ENCODE measurements at regions not wholly inside any gene's neighbourhood (a gene's known extent, or its start where the extent isn't known, plus 50 kb on each side); places are given as distances from the start of the nearest gene placed in this dataset.

DNA sequence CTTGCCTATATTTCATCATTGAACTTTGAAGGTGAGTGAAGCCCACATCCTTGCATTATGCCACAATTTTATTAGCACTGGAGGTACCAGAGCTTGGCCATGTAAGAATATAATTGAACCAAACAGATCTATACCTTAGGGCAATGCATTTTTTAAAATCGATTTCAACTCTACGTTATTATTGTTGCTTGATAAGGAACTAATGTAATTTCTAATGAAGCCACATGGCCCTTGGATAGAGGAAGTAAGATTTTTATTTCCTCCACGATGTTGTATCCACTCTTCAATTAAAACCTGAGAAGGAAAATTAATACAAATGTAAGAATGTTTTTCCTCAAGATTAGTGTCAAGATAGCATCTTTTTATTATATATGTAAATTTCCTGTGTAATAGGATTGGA lies 370.0 kb upstream of the EEF2KMT start:
- TF ChIP-seq, protein P1, sequence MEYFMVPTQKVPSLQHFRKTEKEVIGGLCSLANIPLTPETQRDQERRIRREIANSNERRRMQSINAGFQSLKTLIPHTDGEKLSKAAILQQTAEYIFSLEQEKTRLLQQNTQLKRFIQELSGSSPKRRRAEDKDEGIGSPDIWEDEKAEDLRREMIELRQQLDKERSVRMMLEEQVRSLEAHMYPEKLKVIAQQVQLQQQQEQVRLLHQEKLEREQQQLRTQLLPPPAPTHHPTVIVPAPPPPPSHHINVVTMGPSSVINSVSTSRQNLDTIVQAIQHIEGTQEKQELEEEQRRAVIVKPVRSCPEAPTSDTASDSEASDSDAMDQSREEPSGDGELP (IDR thresholded peaks at IDR 0.05; ENCODE audit: borderline replicate concordance, low read depth) = no peak
- TF ChIP-seq TARDBP (CRISPR knock-in tag; IDR thresholded peaks at IDR 0.05) (no peak), ELF1 (CRISPR knock-in tag; IDR thresholded peaks at IDR 0.05) (no peak), ELF4 (CRISPR knock-in tag; IDR thresholded peaks at IDR 0.05; ENCODE audit: borderline replicate concordance) (no peak)
- TF ChIP-seq, protein P2, sequence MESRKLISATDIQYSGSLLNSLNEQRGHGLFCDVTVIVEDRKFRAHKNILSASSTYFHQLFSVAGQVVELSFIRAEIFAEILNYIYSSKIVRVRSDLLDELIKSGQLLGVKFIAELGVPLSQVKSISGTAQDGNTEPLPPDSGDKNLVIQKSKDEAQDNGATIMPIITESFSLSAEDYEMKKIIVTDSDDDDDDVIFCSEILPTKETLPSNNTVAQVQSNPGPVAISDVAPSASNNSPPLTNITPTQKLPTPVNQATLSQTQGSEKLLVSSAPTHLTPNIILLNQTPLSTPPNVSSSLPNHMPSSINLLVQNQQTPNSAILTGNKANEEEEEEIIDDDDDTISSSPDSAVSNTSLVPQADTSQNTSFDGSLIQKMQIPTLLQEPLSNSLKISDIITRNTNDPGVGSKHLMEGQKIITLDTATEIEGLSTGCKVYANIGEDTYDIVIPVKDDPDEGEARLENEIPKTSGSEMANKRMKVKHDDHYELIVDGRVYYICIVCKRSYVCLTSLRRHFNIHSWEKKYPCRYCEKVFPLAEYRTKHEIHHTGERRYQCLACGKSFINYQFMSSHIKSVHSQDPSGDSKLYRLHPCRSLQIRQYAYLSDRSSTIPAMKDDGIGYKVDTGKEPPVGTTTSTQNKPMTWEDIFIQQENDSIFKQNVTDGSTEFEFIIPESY (CRISPR knock-in tag; IDR thresholded peaks at IDR 0.05) = no peak

All from HepG2 (cell line).